Epidermal melanocyte (primary cell): ENCODE measurements at regions not wholly inside any gene's neighbourhood (a gene's known extent, or its start where the extent isn't known, plus 50 kb on each side); places are given as distances from the start of the nearest gene placed in this dataset.

ENCODE experiments used
- DNase-seq: peaks from one replicate; pipeline ENCODE4 v3.0.0; 2011; ENCODE audit warnings: low spot score; ENCODE audit not compliant: insufficient read length

DNA sequence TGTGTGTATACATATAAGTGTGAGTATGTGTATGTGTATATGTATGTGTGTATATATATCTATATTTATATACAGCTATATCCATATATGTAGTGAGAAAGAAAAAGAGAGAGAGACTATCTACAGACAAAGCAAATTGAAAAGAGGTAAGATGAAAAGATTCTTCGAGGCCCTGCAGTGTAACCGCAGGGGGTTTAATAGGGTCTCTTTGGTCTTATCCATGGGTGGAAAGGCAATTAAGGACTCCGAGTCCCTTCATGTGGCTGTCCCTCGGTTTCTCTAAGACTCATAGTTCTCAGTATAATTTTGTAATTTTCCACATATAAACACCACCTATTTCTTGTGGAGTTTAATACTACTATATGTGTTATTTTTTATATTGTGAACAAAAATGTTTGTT lies 50.6 kb upstream of the JAZF1 start:
- no peak for DNase-seq

DNA sequence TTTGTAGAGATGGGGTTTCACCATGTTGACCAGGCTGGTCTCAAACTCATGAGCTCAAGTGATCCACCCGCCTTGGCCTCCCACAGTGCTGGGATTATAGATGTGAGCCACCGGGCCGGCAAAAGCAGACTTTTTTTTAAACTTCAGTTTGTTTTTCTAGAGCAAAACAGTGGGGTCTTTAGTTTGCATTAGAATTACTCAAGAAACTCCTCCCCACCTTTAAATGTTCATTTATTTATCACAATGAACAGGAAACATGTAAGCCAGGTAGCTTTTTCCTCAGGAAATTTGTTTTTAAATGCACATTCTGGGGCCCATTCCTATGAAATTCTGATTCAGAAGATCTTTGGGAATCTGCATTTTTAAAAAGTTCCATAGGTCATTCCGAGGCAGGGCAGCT lies 56.0 kb upstream of the JAZF1 start:
- DNase-seq: no peak

DNA sequence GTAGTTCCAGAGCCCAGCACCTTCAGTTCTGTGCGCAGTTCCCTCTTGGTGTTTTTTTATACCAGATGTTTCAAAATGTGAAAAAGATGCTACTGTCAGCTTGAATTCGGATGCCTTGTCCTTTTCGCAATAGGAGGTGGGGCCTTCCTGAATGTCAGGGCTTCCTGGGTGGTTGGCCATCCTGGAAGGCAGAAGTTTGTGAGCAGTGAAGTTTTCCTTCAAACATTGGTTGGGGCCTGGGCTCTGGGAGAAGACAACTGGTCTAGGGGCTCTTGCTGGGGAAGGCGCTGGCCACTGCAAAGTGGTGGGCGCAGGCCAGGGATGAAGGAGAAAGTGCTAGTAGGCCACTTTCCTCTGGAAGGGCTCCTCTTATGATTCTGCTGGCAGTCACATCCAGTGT lies 56.8 kb upstream of the JAZF1 start:
- no peak for DNase-seq

DNA sequence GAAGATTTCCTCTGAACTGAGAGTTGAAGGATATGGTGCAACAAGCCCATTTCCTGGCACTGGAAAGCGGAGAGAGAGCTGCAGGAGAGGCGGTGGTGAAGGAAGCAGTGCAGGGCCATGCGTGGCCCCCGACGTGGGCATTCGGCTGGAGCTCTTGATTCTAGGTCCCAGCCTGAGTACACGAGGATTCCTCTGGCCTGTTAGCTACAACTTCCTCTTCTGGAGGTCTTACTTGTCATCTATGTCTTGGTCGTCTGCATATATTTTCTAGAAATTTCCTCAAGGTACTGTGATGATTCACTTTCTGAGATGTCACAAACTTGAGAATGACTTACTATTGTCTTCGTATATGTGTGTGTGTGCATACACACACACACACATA lies 59.2 kb upstream of the JAZF1 start:
- DNase-seq: no peak

DNA sequence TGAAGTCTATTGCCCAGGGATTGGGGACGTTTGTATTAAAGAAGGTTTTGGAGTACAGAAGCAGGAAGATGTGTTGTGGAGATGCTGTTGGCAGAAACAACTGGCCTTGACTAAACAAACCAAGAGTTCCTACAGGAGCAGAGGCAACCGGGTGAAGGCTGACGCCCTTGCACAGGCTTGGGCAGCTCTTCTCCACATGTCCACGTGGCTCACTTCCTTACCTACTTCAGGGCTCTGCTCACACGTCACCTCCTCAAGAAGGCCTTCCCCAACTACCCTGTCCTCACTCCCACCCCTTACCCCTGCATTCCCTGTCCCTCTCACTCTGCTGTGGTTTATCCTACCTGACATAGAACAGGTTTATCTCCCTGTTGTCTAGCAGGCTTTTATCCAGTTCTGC lies 59.9 kb upstream of the JAZF1 start:
- DNase-seq: no peak

DNA sequence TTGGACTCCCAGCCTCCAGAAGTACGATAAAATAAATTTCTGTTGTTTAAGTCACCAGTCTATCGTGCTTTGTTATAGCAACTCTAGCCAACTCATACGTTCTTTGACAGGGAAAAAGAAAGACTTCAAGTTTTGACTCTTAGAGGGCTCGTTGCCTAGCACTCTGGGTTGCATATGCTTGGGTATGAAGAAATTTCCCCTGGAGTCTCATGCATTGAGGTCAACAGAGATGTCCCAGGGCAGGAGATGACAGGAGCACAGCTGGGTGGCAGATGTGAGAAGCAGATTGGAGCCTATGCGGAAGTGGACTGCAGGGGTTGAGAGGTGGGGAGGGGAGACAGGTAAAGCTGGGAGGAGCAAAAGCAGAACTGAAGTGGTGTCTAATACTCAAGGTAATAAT lies 63.3 kb upstream of the JAZF1 start:
- DNase-seq: no peak

DNA sequence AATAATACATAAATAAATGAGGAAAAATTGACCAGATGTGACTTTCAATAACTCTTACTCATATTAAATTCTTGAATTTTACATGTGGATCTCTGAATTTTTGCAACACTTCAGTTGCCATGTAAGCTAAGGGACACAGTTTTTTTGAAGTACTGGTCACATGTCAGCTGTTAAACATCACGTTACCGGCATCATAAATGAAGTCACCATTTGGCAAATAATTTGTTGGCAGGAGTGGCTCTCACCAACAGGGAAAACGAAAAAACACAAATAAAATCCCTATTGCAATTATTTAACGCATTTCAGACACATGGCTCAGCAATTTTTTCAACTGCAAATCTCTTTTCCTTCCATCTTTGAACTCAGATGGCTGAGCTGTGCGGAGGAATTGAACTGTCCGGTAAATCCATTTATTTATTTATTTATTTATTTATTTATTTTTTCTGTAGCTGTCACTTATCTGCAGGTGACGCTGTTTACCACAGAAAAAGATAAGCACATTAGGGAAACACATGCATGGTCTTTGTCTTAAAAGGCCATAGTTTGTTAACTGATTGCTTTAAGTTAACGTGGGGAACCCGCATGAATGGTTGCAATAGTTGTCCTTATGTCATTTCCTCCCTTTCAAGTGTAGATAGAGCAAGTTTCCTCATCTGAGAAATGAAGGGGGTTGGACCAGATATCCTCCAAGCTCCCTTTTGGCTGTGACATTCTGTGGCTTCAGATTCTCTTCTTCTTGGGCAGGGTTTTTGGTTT lies 64.7 kb upstream of the JAZF1 start:
- no peak for DNase-seq

DNA sequence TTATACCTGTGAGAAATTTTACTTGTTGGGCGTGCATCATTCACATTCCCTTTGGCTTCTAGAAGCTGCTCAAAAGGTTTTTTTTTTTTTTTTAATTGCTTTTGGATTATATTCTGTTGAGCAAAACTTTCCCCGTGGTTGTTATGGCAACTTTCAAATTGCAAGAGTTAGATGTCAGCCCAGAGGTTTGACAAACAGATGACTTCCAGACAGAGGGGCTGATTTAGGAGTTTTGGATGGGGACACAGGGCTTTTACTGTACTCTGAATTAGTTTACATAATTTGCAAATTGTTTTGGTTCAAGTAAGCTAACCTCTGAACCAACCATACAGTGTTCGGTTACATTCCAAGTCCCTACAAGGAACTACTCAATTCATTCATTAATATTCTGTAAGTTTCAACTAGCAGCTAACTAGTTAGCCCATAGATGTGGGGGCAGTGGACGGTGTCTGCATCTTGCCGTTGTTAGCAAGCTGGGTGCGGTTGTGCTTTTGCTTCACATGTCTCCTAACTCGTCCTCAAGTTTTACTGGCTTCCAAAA lies 66.4 kb upstream of the JAZF1 start:
- no peak for DNase-seq

DNA sequence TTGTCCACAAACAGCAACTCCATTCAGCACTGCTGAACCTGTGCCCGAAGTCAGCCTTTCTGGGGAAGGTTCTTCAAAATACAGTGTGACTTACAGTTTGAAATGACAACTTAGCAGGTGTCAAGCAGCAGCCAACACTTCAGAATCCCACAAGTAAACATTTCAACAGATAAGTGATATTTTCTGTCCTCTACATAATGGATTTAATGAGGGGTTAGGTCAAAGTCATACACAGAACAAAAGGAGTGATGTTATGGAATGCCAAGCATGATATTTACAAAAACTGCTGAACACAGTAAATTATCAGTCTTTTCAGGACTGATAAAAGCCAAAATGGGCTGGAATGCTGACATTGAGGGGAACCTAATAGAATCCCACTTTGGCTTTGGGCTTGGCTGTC lies 77.6 kb upstream of the JAZF1 start:
- no peak for DNase-seq

DNA sequence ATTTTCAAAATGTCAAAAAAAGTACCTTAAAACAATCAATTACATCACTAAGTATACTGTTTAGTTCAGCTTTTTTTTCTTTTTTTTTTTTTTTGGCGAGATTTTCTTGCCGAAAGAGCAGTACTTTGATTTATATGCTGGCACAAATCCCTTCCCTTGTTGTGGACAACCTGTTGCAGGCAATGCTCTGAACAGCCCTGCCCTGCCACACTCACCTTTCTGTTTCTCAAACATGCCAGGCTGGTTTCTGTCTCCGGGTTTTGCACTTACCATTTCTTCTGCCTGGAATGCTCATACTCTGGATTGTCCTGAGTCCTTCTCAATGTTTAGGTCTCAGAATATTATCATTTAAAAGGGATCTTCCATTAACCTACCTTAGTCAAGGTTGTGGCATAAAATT lies 80.4 kb upstream of the JAZF1 start:
- no peak for DNase-seq

DNA sequence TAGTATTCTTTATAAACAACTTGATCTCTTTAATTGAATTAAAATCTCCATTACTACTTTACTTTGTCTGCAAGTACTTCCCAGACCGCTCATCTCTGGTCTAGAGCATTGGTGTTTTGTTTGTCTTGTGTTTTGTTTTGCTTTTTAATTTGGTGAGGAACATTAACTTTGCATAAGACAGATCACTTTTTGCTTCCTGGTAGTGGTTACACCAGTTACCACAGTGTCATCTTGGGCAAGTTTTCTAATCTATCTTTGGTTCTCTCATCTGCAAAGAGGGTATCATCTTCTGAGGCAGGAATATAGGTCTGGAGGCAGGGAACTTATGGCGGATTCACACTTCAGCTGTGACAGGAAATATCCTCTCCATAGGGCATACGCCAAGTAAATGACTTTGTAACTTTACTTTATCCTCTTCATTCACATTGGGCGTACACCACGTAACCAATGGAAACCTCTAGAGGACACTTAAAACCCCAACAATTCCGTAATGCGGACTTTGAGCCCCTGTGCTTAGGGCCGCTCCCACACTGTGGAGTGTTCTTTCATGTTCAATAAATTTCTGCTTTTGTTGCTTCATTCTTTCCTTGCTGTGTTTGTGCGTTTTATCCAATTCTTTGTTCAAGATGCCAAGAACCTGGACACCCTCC lies 83.2 kb upstream of the JAZF1 start:
- DNase-seq: no peak

DNA sequence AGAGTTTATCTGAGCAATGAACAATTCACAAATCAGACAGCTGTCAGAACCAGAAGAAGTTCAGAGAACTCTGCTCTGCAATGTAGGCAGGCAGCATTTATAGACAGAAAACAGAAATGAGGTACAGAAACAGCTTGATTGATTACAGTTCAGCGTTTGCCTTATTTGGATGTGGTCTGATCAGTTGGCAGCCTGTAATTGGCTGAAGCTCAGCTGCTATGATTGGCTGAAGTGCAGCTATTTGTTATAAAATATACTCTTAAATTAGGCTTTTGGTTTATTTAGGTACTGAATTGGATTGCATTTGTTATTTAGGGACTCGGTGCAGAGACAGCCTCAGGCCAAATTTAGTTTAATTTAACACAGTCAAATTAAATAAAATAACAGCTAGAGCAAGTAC lies 85.8 kb upstream of the JAZF1 start:
- DNase-seq: no peak

DNA sequence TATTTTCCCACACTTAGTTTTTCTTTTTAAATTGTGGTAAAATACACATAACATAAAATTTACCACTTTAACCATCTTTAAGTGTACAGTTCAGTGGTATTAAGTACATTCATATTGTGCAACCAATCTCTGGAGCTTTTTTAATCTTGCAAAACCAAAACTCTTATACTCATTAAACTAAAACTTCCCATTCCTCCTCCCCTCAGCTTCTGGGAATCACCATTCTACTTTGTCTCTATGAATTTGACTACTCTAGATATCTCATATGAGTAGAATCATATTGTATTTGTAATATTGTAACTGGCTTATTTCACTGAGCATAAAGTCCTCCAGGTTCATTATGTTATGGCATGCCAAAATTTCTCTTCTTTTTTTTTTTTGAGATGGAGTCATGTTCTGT lies 86.4 kb upstream of the JAZF1 start:
- DNase-seq: no peak

DNA sequence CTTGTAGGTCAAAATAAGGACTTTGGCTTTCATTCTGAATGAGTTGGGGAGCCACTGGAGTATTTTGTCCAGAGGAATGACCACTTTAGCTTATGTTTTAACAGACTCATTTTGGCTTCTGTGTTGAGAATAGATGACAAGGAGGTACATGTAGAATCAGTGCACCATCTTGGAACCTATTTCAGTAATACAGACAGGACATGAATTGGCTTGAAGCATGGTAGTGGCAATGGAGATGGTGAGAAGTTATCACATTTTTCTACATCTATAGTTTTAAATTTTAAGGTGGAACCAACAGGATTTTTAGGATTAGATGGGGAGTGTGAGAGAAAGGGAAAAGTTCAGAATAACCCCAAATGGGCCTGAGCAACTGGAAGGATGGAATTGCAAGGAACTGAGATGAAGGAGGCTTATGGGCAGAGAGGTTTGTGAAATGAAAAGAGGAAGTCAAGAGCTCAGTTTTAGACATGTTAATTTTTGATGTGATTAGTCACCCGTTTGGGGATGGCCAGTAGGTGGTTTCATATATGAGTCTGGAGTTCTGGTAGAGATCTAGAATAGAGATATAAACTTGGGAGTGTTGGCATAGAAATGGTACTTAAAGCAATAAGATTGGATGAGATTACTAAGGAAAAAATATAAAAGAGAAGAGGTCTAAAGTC lies 89.2 kb upstream of the JAZF1 start:
- DNase-seq: no peak

DNA sequence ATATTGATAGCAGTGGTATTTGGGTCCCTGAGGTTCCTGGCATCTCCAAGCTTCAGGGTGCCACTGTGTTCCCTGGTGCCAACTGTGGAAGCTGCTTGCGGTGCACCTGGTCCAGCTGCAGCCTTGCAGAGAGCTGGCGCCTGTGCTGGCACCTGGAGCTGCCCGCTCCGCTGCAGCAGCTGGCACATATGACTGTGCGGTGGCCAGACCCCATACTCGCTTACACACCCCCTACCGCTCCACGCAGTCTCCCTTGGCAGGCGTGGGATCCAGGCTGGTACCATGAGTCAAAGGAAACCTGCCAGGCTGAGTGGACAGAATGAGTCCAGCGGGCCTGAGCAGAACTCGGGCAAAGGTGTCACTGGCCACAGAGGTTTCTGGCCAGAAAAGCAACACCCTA lies 89.9 kb upstream of the JAZF1 start:
- no peak for DNase-seq

DNA sequence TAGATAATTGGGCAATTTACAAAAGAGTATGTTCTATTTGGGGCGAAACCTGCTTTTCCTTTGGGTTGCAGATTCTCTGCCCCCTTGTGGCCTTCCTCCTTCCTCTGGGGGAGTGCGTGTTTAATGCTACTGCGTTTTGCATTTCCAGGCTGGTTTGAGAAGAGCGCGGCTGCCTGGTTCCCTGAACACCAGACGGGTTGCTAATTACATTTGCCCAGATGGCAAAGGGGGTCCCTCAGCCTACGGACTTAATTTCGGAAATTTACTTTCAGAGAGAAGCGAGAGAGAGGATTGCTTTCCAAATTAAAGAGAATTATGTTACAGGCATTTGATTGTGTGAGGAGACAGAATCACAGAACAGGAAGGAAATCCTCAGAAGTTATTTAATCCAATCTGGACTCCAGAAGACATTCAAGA lies 91.9 kb upstream of the JAZF1 start:
- DNase-seq: peak; percentile 59

DNA sequence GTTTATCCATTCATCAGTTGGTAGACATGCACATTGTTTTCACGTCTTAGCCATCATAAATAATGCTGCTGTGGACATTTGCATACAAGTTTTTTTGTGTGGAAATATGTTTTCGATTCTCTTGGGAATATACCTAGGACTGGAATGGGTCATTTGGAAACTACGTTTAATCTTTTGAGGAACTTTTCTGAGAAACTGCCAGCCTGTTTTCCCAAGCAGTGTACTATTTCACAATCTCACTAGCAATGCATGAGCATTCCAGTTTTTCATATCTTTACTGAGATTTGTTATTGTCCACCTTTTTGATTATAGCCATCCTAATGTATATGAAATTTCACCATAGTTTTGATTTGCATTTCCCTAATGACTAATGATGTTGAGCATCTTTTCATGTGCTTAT lies 95.7 kb upstream of the JAZF1 start:
- no peak for DNase-seq

DNA sequence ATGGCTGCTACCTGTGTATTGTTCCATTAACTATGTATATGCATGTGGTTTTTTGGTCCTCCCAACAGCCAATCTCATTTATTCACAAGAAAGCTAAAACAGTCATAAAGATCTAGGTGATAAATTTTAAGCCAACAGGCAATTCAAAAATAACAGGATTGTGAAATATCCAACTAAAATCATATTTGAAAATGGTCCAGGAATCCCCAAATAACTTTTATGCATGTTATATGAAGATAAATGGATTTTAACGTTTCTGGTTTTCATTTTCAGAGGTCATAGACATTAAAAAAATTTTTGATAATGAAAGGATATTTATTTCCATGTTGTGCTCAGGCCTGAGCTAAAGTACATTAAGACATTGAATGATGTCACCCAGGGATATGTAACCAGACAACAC lies 96.8 kb upstream of the JAZF1 start:
- DNase-seq: no peak

DNA sequence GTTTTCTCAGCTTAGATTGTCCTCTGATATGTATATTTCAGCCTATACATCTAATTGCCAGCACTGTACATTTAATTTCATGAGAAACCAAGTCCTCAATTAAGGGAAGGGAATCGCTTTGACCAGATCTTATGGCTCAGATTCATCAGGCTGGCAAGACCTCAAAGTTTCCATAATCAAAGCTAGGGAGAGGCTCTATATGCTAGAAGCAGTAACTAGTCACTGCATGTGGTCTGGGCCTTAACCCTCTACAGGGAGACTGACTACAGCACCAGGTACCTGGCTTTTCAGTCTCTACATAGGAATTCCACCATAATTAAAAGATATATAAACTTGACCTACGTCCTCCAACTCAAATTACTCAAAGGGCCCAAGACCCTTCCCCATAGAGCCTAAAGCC lies 97.4 kb upstream of the JAZF1 start:
- no peak for DNase-seq

DNA sequence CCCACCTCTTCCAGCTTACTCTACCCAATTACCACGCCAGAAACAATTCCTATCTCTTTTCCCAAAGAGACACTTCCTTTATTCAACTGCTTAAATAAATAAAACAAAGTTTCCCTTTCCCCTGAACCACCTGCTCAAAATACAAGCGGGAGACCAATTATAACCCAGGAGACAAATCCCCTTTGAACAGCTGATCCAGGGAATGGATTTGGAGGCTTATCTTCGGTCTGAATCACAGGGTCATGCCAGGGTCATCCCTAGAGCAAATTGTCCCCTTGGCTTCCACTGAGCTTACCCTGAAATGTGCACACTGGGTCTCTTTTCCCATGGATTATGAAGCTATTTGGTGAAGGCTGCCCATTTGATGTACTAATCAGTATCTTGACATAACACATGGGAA lies 99.9 kb upstream of the JAZF1 start:
- no peak for DNase-seq

DNA sequence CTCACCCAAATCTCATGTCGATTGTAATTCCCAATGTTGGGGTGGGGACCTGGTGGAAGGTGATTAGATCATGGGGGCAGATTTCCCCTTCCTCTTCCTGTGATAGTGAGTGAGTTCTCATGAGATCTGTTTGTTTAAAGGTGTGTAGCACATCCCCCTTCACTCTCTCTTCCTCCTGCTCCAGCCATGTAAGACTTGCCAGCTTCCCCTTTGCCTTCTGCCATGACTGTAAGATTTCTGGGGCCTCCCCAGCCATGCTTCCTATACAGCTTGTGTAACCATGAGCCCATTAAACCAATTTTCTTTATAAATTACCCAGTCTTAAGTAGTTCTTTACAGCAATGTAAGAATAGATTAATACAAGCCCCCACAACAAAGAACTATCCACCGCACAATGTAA lies 109.9 kb upstream of the JAZF1 start:
- DNase-seq: no peak

DNA sequence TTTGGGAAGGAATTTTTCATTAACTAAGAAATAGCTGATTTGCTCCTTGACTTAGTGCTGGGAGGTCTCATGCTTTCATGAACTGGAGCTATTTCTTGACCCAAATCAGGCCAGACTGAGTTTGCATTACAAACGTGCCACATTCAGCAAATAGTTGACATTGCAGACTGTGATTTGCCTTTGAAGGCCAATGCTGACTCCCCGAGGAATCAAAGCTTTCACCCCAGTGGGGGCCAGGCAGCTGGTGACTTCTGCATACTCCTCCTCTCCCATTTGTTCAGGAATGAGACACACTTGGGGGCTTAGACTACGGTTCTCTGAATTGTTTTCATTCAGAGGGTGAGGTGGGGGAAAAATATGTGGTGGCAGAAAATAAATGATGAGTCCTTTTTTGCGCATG lies 111.0 kb upstream of the JAZF1 start:
- DNase-seq: no peak
